Karpas-422 (cell line): ENCODE measurements at regions not wholly inside any gene's neighbourhood (a gene's known extent, or its start where the extent isn't known, plus 50 kb on each side); places are given as distances from the start of the nearest gene placed in this dataset.

Source experiments
- DNase-seq: peaks from one replicate; pipeline ENCODE4 v3.0.0-alpha.2; 2015
- H2AFZ ChIP-seq: fragments of 200-600 bp; sonication (generic); 2 replicates; pipeline ENCODE4 v1.6.1; 2014; ENCODE audit warnings: antibody characterized with exemption, low read length, mixed read lengths
- H3K27ac ChIP-seq: fragments of 200-600 bp; sonication (generic); 2 replicates; pipeline ENCODE4 v1.5.1; 2014; ENCODE audit warnings: mild to moderate bottlenecking, low read length, moderate library complexity
- H3K27me3 ChIP-seq: fragments of 200-600 bp; sonication (generic); 2 replicates; pipeline ENCODE4 v1.6.1; 2014; ENCODE audit warnings: low read length, mixed read lengths
- H3K36me3 ChIP-seq: fragments of 200-600 bp; sonication (generic); 2 replicates; pipeline ENCODE4 v1.6.1; 2014; ENCODE audit warnings: low read length, mixed read lengths; ENCODE audit not compliant: insufficient read depth
- H3K4me1 ChIP-seq: fragments of 200-600 bp; sonication (generic); 2 replicates; pipeline ENCODE4 v1.6.1; 2014; ENCODE audit warnings: mild to moderate bottlenecking, low read length, mixed read lengths
- H3K4me2 ChIP-seq: fragments of 200-600 bp; sonication (generic); 2 replicates; pipeline ENCODE4 v1.6.1; 2014; ENCODE audit warnings: low read length, low read depth, mild to moderate bottlenecking; ENCODE audit not compliant: poor library complexity, severe bottlenecking
- H3K4me3 ChIP-seq: fragments of 200-600 bp; sonication (generic); 2 replicates; pipeline ENCODE4 v1.5.1; 2014; ENCODE audit warnings: mild to moderate bottlenecking, antibody characterized with exemption, low read length, mixed read lengths
- H3K79me2 ChIP-seq: fragments of 200-600 bp; sonication (generic); 2 replicates; pipeline ENCODE4 v1.6.1; 2014; ENCODE audit warnings: mild to moderate bottlenecking, low read length, mixed read lengths
- H3K9ac ChIP-seq: fragments of 200-600 bp; sonication (generic); 2 replicates; pipeline ENCODE4 v1.6.0; 2014; ENCODE audit warnings: low read length
- H3K9me2 ChIP-seq: fragments of 200-600 bp; sonication (generic), shearing (Covaris generic); replicated peaks from 2 replicates; pipeline ENCODE4 v1.6.0; 2014; ENCODE audit warnings: mild to moderate bottlenecking, low read length, moderate library complexity; ENCODE audit not compliant: insufficient read depth
- H3K9me3 ChIP-seq: fragments of 300-700, 200-600 bp; sonication (generic); 2 replicates; pipeline ENCODE4 v1.6.1; 2014; ENCODE audit warnings: low read length, mixed read lengths
- H4K20me1 ChIP-seq: fragments of 200-600 bp; sonication (generic); 2 replicates; pipeline ENCODE4 v1.6.1; 2014; ENCODE audit warnings: mild to moderate bottlenecking, antibody characterized with exemption, low read length, low read depth; ENCODE audit not compliant: insufficient read depth

- Histone ChIP-seq H3K4me2 (no peak overlapping the region), H4K20me1 (no peaks in the 10 kb centered on the region), H3K36me3 (no peaks in the 10 kb centered on the region), H3K9ac (no peak overlapping the region), H3K9me2 (no peaks in the 10 kb centered on the region), H3K9me3 (no peaks in the 10 kb centered on the region), H3K27me3 (no peaks in the 10 kb centered on the region), H3K4me3 (no peak overlapping the region), H3K79me2 (no peaks in the 10 kb centered on the region), H3K27ac (no peak overlapping the region), H3K4me1 (no peaks in the 10 kb centered on the region), H2AFZ (no peak overlapping the region)
- no peak for DNase-seq
Observed at GRCh38 chr2:71811157-71811556, 336.5 kb downstream of the CYP26B1 start.

GRCh38 chr2:71807581-71808451 is 339.8 kb downstream of the CYP26B1 start:
- H3K9me3 ChIP-seq = no peaks in the 10 kb centered on the region
- DNase-seq = no peak
- no peak overlapping the region for H3K9ac ChIP-seq
- no peak overlapping the region for H3K27ac ChIP-seq
- no peaks in the 10 kb centered on the region for H3K36me3 ChIP-seq
- H2AFZ ChIP-seq = no peak overlapping the region
- H3K4me3 ChIP-seq = no peak overlapping the region
- no peaks in the 10 kb centered on the region for H3K27me3 ChIP-seq
- H3K79me2 ChIP-seq = no peaks in the 10 kb centered on the region
- no peaks in the 10 kb centered on the region for H3K4me1 ChIP-seq
- H3K9me2 ChIP-seq = no peaks in the 10 kb centered on the region
- no peak overlapping the region for H3K4me2 ChIP-seq
- no peaks in the 10 kb centered on the region for H4K20me1 ChIP-seq

GRCh38 chr2:71806432-71806831 is 341.2 kb downstream of the CYP26B1 start:
- no peak overlapping the region for H2AFZ ChIP-seq
- DNase-seq = no peak

GRCh38 chr2:71804281-71804751 is 343.3 kb downstream of the CYP26B1 start:
- Histone ChIP-seq H2AFZ (no peak overlapping the region), H3K9me3 (no peaks in the 10 kb centered on the region), H3K4me1 (no peaks in the 10 kb centered on the region), H3K27me3 (no peaks in the 10 kb centered on the region), H3K4me2 (no peak overlapping the region), H3K36me3 (no peaks in the 10 kb centered on the region), H3K9ac (no peak overlapping the region), H4K20me1 (no peaks in the 10 kb centered on the region), H3K4me3 (no peak overlapping the region), H3K27ac (no peak overlapping the region), H3K9me2 (no peaks in the 10 kb centered on the region), H3K79me2 (no peaks in the 10 kb centered on the region)
- DNase-seq = no peak

More at GRCh38 chr2:71806432-71806831, 341.2 kb downstream of the CYP26B1 start:
- H3K79me2 ChIP-seq = no peaks in the 10 kb centered on the region
- no peak overlapping the region for H3K4me3 ChIP-seq
- no peaks in the 10 kb centered on the region for H3K36me3 ChIP-seq
- H3K4me2 ChIP-seq = no peak overlapping the region
- no peaks in the 10 kb centered on the region for H4K20me1 ChIP-seq
- H3K4me1 ChIP-seq = no peaks in the 10 kb centered on the region
- no peak overlapping the region for H3K27ac ChIP-seq
- H3K27me3 ChIP-seq = no peaks in the 10 kb centered on the region
- H3K9ac ChIP-seq = no peak overlapping the region
- no peaks in the 10 kb centered on the region for H3K9me3 ChIP-seq
- H3K9me2 ChIP-seq = no peaks in the 10 kb centered on the region

GRCh38 chr2:71803398-71803797 is 344.3 kb downstream of the CYP26B1 start:
- no peaks in the 10 kb centered on the region for H3K27me3 ChIP-seq
- no peaks in the 10 kb centered on the region for H3K79me2 ChIP-seq
- no peak overlapping the region for H3K4me2 ChIP-seq
- no peak overlapping the region for H2AFZ ChIP-seq
- no peak overlapping the region for H3K27ac ChIP-seq
- H3K36me3 ChIP-seq = no peaks in the 10 kb centered on the region
- no peak overlapping the region for H3K9ac ChIP-seq
- H4K20me1 ChIP-seq = no peaks in the 10 kb centered on the region
- no peaks in the 10 kb centered on the region for H3K9me3 ChIP-seq
- H3K4me1 ChIP-seq = no peaks in the 10 kb centered on the region
- DNase-seq = no peak
- H3K9me2 ChIP-seq = no peaks in the 10 kb centered on the region
- no peak overlapping the region for H3K4me3 ChIP-seq

GRCh38 chr2:71802556-71802955 is 345.1 kb downstream of the CYP26B1 start:
- no peaks in the 10 kb centered on the region for H3K9me3 ChIP-seq
- no peak overlapping the region for H3K4me2 ChIP-seq
- no peaks in the 10 kb centered on the region for H4K20me1 ChIP-seq
- no peaks in the 10 kb centered on the region for H3K36me3 ChIP-seq
- no peak overlapping the region for H2AFZ ChIP-seq
- no peaks in the 10 kb centered on the region for H3K27me3 ChIP-seq
- no peak overlapping the region for H3K27ac ChIP-seq
- H3K9me2 ChIP-seq = no peaks in the 10 kb centered on the region
- H3K9ac ChIP-seq = no peak overlapping the region
- no peaks in the 10 kb centered on the region for H3K79me2 ChIP-seq
- no peaks in the 10 kb centered on the region for H3K4me1 ChIP-seq
- no peak for DNase-seq
- H3K4me3 ChIP-seq = no peak overlapping the region

- no peaks in the 10 kb centered on the region for H3K36me3 ChIP-seq
- H3K79me2 ChIP-seq = no peaks in the 10 kb centered on the region
- no peaks in the 10 kb centered on the region for H3K4me1 ChIP-seq
- no peak overlapping the region for H3K4me2 ChIP-seq
- no peaks in the 10 kb centered on the region for H3K27me3 ChIP-seq
- peak; percentile 71 for DNase-seq
- H3K27ac ChIP-seq = no peak overlapping the region
- no peak overlapping the region for H3K9ac ChIP-seq
- no peaks in the 10 kb centered on the region for H4K20me1 ChIP-seq
- no peaks in the 10 kb centered on the region for H3K9me3 ChIP-seq
- H2AFZ ChIP-seq = no peak overlapping the region
- H3K9me2 ChIP-seq = no peaks in the 10 kb centered on the region
- H3K4me3 ChIP-seq = no peak overlapping the region
Observed at GRCh38 chr2:71801969-71802368, 345.7 kb downstream of the CYP26B1 start.

GRCh38 chr2:71801556-71801955 is 346.1 kb downstream of the CYP26B1 start:
- Histone ChIP-seq H3K9me2 (no peaks in the 10 kb centered on the region), H4K20me1 (no peaks in the 10 kb centered on the region), H3K36me3 (no peaks in the 10 kb centered on the region), H3K9ac (no peak overlapping the region), H3K79me2 (no peaks in the 10 kb centered on the region), H3K4me1 (no peaks in the 10 kb centered on the region), H2AFZ (no peak overlapping the region), H3K27me3 (no peaks in the 10 kb centered on the region), H3K4me2 (no peak overlapping the region), H3K4me3 (no peak overlapping the region), H3K9me3 (no peaks in the 10 kb centered on the region), H3K27ac (no peak overlapping the region)
- no peak for DNase-seq
